Thyroid gland (tissue), 4 donors: ENCODE measurements at regions not wholly inside any gene's neighbourhood (a gene's known extent, or its start where the extent isn't known, plus 50 kb on each side); places are given as distances from the start of the nearest gene placed in this dataset.

Experiments used
- DNase-seq, 2 donors: peaks; one replicate each; pipeline ENCODE4 v3.0.0-alpha.2; 2019
- H3K27ac ChIP-seq, 3 donors: fragments of 200-600 bp; sonication (generic); 1 replicate in 2 of 3; 2 replicates in 1 of 3; pipeline ENCODE4 v1.5.1; 2016 to 2019; ENCODE audit warnings: mild to moderate bottlenecking in 1 of 3, moderate library complexity in 1 of 3
- H3K27me3 ChIP-seq: fragments of 200-600 bp; sonication (generic); one replicate; pipeline ENCODE4 v1.5.1; 2019
- H3K36me3 ChIP-seq, 2 donors: fragments of 200-600 bp; sonication (generic); one replicate each; pipeline ENCODE4 v1.5.1; 2016 to 2019
- H3K4me1 ChIP-seq, 2 donors: fragments of 200-600 bp; sonication (generic); one replicate each; pipeline ENCODE4 v1.5.1; 2017 to 2019
- H3K4me3 ChIP-seq, 3 donors: fragments of 200-600 bp; sonication (generic); replicated peaks in 1 of 3; 1 replicate in 2 of 3; 2 replicates in 1 of 3; pipeline ENCODE4 v1.5.1; 2016; ENCODE audit warnings: mild to moderate bottlenecking in 1 of 3
- H3K9me3 ChIP-seq: fragments of 200-600 bp; sonication (generic); one replicate; pipeline ENCODE4 v1.5.1; 2017
- POLR2A ChIP-seq, 2 donors: fragments of 450-650 bp; IDR thresholded peaks; one replicate each; pipeline ENCODE4 v1.6.1; 2017; ENCODE audit warnings: antibody characterized with exemption in 2 of 2, mild to moderate bottlenecking in 2 of 2, moderate library complexity in 1 of 2
- whole genome bisulfite sequencing, 2 donors: methylation state at CpG; one replicate each; pipeline ENCODE4 v1.1.5; 2017; 5-methylcytosine and 5-hydroxymethylcytosine counted together
- intact Hi-C: fragments of 100-400 bp; cut with DNase I; formaldehyde crosslinking; loops from one replicate; pipeline ENCODE4 v1.15.1; 2023
- TF ChIP-seq, protein P1 (sequence below), 6 experiments: fragments of 200-600 bp in 3 of 6; fragments of 450-650 bp in 3 of 6; sonication (generic) in 3 of 6; IDR thresholded peaks; one replicate each; pipeline ENCODE4 v1.5.1; 2016 to 2019; ENCODE audit warnings: antibody characterized with exemption in 6 of 6, mild to moderate bottlenecking in 2 of 6, inconsistent platforms in 1 of 6, moderate library complexity in 1 of 6

DNA sequence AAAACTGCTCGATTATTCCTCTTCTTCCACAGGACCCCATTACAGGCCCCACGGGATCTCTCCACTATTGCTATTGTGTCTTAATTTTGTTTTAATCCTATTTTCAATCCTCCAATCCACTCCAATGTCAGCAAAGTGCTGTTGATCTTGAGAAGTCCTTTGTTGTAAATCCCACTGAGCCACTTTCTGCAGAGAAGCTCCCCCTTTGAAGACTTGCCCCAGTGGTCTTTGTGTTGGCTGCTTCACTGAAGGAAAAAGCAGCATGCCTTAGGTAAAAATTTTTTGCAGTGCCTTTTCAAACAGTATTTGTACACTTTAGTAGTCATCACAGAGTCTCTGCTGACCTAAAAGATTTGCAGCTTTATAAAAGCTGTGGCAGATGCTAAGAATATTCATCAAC is 252.0 kb upstream of the SLC7A11 start:
- WGBS, 2 donors = 69 to 73% methylated on average over 2 of the region's 2 CpGs
- H3K4me1 ChIP-seq = no peaks in the 10 kb centered on the region

DNA sequence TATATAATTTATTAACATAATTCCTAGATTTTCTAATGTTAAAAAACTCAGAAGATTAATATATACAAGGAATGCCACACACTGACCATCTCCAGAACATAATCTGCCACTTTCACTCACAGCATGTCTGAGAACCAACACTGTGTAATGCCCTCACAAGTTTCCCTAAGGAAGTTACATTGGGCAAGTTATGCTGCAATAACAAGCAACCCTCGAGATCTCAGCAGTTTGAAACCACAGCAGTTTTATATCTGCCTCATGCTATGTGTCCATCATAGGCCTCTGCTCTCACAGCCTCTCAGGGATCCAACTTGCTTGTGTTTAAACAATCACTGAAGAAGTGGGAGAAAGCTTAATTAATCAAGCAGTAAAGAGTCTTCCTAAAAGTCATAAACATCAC is 250.0 kb upstream of the SLC7A11 start:
- TF ChIP-seq, protein P1, sequence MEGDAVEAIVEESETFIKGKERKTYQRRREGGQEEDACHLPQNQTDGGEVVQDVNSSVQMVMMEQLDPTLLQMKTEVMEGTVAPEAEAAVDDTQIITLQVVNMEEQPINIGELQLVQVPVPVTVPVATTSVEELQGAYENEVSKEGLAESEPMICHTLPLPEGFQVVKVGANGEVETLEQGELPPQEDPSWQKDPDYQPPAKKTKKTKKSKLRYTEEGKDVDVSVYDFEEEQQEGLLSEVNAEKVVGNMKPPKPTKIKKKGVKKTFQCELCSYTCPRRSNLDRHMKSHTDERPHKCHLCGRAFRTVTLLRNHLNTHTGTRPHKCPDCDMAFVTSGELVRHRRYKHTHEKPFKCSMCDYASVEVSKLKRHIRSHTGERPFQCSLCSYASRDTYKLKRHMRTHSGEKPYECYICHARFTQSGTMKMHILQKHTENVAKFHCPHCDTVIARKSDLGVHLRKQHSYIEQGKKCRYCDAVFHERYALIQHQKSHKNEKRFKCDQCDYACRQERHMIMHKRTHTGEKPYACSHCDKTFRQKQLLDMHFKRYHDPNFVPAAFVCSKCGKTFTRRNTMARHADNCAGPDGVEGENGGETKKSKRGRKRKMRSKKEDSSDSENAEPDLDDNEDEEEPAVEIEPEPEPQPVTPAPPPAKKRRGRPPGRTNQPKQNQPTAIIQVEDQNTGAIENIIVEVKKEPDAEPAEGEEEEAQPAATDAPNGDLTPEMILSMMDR (IDR thresholded peaks at IDR 0.05) = no peak
- TF ChIP-seq POLR2A (IDR thresholded peaks at IDR 0.05) = no peak
- Histone ChIP-seq H3K9me3 (no peaks in the 10 kb centered on the region), H3K4me3 (no peak overlapping the region), H3K27me3 (no peaks in the 10 kb centered on the region), H3K4me1 (no peaks in the 10 kb centered on the region), H3K27ac (no peak overlapping the region), H3K36me3 (no peaks in the 10 kb centered on the region)
- 61 to 74% methylated on average over 1 of the region's 1 CpG for WGBS, 2 donors
- no peak for DNase-seq
- intact Hi-C loops = no loop called here

More for the DNA sequence above, 252.0 kb upstream of the SLC7A11 start:
- Histone ChIP-seq H3K27ac (no peak overlapping the region), H3K4me3 (no peak overlapping the region), H3K36me3 (no peaks in the 10 kb centered on the region), H3K27me3 (no peaks in the 10 kb centered on the region), H3K9me3 (no peaks in the 10 kb centered on the region)
- DNase-seq = no peak
- intact Hi-C loops = no loop called here
- TF ChIP-seq, protein P1 (IDR thresholded peaks at IDR 0.05) = no peak
- no peak for TF ChIP-seq POLR2A (IDR thresholded peaks at IDR 0.05)

DNA sequence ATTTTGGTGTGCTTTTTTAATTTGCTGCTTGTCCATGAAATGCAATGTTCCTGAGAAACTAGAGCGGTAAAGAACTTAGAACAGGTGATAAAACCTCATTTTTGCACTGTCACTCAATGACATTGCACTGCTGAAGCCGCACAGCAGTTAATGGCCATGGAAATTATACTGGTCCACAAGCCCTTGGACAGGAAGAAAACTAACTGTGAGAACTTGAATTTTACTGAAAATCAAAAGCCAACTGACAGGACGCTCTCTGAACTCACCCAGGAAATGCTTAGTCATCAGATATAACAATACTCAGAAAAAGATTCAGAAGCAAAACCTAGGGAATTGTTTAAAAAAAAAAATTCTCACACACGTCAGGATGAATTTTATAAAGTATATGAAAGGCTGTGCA is 246.4 kb upstream of the SLC7A11 start:
- intact Hi-C loops = no loop called here
- WGBS, 2 donors = 88 to 91% methylated on average over 4 of the region's 4 CpGs
- TF ChIP-seq, protein P1 (IDR thresholded peaks at IDR 0.05) = no peak
- Histone ChIP-seq H3K4me3 (no peak overlapping the region), H3K27ac (no peak overlapping the region), H3K9me3 (no peaks in the 10 kb centered on the region), H3K27me3 (no peaks in the 10 kb centered on the region), H3K36me3 (no peaks in the 10 kb centered on the region), H3K4me1 (no peaks in the 10 kb centered on the region)
- no peak for DNase-seq

DNA sequence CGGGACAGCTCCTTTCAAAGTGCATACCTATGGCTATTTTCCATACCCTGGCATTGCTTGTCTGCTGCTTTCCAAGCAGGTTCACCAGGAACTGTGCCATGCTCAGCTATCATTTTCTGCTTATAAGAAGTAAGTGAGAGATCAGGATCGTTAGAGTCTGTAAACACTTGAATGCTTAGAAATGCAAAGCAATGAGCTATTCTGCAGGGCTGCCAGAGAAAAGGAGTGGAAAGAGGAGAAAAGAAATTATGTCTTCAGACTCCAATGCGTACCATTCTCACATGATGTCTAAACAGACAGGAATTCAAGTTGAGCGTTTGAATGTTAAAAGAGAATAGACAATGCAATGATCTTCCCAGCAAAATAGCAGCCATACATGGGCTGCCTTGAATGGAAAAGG is 245.5 kb upstream of the SLC7A11 start:
- 57 to 67% methylated on average over 4 of the region's 4 CpGs for WGBS, 2 donors
- Histone ChIP-seq H3K36me3 (no peaks in the 10 kb centered on the region), H3K27ac (no peak overlapping the region), H3K27me3 (no peaks in the 10 kb centered on the region), H3K4me1 (no peaks in the 10 kb centered on the region), H3K9me3 (no peaks in the 10 kb centered on the region), H3K4me3 (no peak overlapping the region)
- TF ChIP-seq, protein P1 (IDR thresholded peaks at IDR 0.05) = no peak
- no peak for TF ChIP-seq POLR2A (IDR thresholded peaks at IDR 0.05)
- DNase-seq = no peak
- intact Hi-C loops = no loop called here

DNA sequence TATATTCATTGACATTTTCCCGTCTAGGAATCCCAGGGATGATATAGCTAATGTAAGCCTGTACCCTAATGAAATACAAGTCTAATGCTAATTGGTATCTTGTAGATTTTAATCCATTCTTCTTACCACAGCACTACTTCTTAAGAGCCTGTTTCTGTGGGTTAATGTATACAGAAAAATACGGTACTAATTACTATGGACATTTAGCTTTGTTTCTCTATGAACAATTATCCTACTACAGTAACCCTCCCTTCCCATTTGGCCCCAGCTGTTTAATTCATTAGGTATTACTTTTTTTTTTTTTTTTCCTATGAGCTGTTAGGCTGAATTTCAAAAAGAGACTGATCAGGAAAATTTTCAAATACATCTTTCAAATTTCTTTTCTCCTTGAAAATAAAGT is 245.1 kb upstream of the SLC7A11 start:
- no peak for TF ChIP-seq POLR2A (IDR thresholded peaks at IDR 0.05)
- TF ChIP-seq, protein P1 (IDR thresholded peaks at IDR 0.05) = no peak
- no peak overlapping the region for H3K27ac ChIP-seq
- 72 to 91% methylated on average over 2 of the region's 2 CpGs for WGBS, 2 donors
- no peaks in the 10 kb centered on the region for H3K9me3 ChIP-seq
- no peaks in the 10 kb centered on the region for H3K4me1 ChIP-seq
- DNase-seq = no peak
- H3K4me3 ChIP-seq = no peak overlapping the region
- intact Hi-C loops = no loop called here
- no peaks in the 10 kb centered on the region for H3K36me3 ChIP-seq
- no peaks in the 10 kb centered on the region for H3K27me3 ChIP-seq
